ENCODE measurements at regions not wholly inside any gene's neighbourhood (a gene's known extent, or its start where the extent isn't known, plus 50 kb on each side); places are given as distances from the start of the nearest gene placed in this dataset.
"Not testable (repeated sequence)": the region's sequence is repeated elsewhere in the genome, so short reads cannot be mapped to it uniquely, and the experiment has no call there.

DNA sequence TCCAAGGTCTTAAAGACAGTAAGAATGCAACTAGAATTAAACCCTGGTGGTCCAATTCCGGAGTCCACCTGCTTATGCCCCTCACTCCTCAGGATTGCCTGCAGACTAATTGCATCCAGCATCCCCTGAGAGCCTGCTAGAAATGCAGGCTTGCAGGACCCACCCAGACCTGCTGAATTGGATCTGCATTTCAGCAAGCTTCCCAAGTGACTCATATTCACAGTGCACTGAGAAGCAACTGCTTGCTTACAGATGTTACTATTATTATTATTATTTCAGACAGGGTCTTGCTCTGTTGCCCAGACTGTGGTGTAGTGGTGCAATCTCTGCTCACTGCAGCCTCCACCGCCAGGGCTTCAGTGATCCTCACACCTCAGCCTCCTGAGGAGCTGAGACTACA is 83.5 kb upstream of the VGLL4 start:
- Histone ChIP-seq H3K4me3 (no peak overlapping the region), H3K27ac (no peak overlapping the region)
- TF ChIP-seq, protein P1, sequence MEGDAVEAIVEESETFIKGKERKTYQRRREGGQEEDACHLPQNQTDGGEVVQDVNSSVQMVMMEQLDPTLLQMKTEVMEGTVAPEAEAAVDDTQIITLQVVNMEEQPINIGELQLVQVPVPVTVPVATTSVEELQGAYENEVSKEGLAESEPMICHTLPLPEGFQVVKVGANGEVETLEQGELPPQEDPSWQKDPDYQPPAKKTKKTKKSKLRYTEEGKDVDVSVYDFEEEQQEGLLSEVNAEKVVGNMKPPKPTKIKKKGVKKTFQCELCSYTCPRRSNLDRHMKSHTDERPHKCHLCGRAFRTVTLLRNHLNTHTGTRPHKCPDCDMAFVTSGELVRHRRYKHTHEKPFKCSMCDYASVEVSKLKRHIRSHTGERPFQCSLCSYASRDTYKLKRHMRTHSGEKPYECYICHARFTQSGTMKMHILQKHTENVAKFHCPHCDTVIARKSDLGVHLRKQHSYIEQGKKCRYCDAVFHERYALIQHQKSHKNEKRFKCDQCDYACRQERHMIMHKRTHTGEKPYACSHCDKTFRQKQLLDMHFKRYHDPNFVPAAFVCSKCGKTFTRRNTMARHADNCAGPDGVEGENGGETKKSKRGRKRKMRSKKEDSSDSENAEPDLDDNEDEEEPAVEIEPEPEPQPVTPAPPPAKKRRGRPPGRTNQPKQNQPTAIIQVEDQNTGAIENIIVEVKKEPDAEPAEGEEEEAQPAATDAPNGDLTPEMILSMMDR (IDR thresholded peaks at IDR 0.05), result no peak
- no peak for DNase-seq (ENCODE audit: low spot score)

DNA sequence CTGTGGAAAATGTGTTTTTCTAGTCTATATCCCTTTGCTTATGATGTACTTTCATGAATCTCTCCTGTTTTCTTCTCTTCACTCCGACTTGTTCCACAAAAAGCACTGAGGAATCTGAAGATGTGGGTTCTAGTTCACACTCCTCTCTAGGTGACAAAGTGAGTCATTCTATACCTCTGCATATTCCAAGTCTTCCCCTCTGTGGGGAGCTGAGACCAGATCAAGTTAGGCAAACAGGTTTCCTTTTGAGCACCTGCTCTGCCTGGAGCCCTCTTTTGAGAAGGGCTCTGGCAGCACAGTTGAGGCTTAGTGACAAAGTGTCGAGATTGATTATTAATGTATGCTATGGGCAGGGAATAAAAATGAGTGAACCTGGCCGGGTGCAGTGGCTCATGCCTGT is 82.4 kb upstream of the VGLL4 start:
- H3K27ac ChIP-seq, result no peak overlapping the region
- no peak overlapping the region for H3K4me3 ChIP-seq
- TF ChIP-seq, protein P1 (IDR thresholded peaks at IDR 0.05), result no peak
- DNase-seq (ENCODE audit: low spot score), result no peak

DNA sequence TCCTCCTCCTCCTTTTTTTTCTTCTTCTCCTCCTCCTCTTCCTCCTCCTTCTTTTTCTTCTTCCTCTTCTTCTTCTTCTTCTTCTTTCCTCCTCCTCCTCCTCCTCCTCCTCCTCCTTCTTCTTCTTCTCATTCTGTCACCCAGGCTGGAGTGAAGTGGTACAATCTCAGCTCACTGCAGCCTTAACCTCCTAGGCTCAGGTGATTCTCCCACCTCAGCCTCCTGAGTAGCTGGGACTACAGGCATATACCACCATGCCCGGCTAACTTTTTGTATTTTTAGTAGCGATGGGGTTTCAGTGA is 81.6 kb upstream of the VGLL4 start:
- not testable (repeated sequence) for DNase-seq (ENCODE audit: low spot score); H3K4me3 ChIP-seq; H3K27ac ChIP-seq

DNA sequence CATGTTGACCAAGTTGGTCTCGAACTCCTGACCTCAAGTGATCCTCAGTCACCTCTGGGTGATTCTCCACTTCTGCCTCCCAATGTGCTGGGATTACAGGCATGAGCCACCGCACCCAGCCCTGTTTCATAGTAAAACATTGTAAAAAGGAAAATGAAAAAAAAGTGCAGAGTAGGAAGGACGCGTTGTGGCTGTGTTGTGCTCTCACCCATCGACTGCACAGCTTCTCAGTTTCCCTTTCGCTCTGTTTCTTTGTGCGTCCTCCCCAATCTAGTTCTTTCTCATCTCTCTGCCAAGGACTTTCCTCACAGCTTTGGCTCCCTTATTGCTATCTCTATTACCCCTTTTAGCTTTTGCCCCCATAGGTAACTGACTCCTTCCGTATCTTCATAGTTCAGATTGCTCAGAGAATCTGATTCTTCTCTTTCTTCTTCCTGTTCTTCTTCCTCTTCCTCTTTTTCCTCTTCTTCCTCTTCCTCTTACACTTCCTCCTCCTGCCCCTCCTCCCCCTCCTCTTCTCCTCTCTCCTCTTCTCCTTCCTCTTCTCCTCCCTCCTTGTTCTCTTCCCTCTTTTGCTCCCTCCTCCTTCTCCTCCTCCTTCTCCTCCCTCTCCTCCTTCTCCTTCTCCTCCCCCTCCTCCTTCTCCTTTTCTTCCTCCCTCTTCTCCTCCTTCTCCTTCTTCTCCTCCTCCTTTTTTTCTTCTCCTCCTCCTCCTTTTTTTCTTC is 81.1 kb upstream of the VGLL4 start:
- TF ChIP-seq, protein P1 (IDR thresholded peaks at IDR 0.05), result no peak
- no peak for DNase-seq (ENCODE audit: low spot score)
- no peak overlapping the region for H3K27ac ChIP-seq
- no peak overlapping the region for H3K4me3 ChIP-seq

DNA sequence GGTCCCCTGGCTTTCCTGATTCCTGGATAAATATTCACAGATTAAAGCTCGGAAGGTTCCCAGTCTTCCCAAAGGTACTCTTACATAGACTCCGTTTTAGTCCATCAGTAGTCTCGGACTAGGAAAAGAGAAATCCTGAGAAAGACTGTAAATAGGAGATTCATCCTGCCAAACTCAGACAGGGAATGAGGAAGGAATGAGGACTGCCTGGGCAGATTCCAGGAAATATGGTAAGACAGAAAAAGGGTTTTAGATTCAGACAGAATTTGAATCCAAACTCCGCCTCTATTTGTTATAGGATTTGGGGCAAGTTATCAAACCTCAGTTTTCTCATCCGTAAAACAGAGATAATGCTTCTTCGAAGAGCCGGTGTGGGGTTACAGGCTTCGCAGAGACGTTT is 77.8 kb upstream of the VGLL4 start:
- Histone ChIP-seq H3K4me3 (no peak overlapping the region), H3K27ac (peak overlapping the region; percentile 93 to 97)
- DNase-seq (ENCODE audit: low spot score), result no peak
- TF ChIP-seq, protein P1 (IDR thresholded peaks at IDR 0.05), result no peak

DNA sequence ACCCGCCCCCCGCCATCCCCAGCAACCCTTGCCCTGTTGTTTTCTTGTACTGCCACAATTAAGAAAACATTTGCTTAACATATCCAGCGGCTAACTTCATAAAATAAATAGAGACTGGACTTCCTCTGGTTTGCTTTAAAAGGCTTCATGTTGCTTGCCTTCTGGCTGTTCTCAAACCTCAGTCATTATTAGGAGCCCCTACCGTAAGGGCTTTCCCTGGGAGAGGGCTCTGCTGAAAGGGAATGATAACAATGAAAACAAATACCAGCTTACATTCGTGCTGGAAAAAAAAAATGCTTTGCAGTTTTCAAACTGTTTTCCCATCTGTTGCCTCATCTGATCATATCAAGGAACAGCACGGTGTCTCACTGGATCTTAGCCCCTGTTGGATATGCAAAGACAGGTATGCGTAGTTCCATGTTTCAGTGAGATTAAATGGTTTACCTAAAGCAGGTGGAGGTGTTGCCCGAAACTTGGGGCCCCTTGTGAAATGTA is 77.2 kb upstream of the VGLL4 start:
- H3K4me3 ChIP-seq, result peak overlapping the region; percentile 85
- TF ChIP-seq, protein P1 (IDR thresholded peaks at IDR 0.05), result no peak
- peak overlapping the region; percentile 93 to 97 for H3K27ac ChIP-seq
- no peak for DNase-seq (ENCODE audit: low spot score)

DNA sequence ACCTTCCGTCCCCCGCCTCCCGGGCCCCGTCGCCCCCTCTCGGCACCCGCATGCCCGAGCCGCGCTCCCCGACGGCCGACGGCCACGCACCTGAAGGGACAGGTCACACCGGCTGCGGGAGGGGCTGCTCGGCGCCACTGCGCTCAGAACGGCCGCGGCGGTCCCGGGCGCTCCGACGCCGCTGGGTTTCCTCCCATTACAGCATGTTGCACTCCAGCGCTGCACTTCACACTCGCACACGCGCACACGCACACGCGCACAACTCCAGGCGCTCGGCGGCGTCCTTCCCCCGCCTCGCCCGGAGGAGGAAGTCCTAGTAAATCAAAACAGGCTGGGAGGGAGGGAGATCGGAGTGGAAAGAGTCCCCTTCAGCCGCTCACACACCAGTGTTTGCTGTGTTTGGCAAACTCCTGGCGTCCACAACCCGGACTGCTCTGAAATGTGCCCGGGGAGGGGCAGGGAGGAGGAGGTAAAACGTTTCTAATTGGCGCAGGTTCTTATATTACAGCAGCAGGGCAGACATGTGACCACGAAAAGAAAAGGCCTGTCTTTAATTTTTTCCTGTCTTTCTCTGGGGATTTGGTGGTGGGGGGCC is 76.7 kb upstream of the VGLL4 start:
- Histone ChIP-seq H3K27ac (peak overlapping the region; percentile 93 to 97), H3K4me3 (peak overlapping the region; percentile 85)
- DNase-seq (ENCODE audit: low spot score), result peak; percentile 91
- TF ChIP-seq, protein P1 (IDR thresholded peaks at IDR 0.05), result no peak

Measured in coronary artery (tissue), 2 donors.